IMR-90 (cell line): ENCODE measurements at regions not wholly inside any gene's neighbourhood (a gene's known extent, or its start where the extent isn't known, plus 50 kb on each side); places are given as distances from the start of the nearest gene placed in this dataset.

Source experiments
- ATAC-seq: fragments of 200-7000 bp; cut with Tn5 transposase; 2 replicates; pipeline ENCODE4 v1.9.1; 2020; ENCODE audit warnings: low read depth, mild to moderate bottlenecking, moderate library complexity
- BruUV-seq: library from RNA; stranded (reverse); fragments of 400-500 nt; replicated peaks from 2 replicates; lab custom pipeline; 2021; lab: Mats Ljungman, UMichigan
- CTCF ChIA-PET: fragments of 300-600 bp; formaldehyde crosslinking; extraction: SDS; loops from one replicate; lab custom pipeline; 2021; ENCODE audit warnings: antibody characterized with exemption; lab: Yijun Ruan, JAX
- POLR2A ChIA-PET: fragments of 300-600 bp; sonication (Branson Sonifier 250); formaldehyde crosslinking; loops from one replicate; lab custom pipeline; 2022; ENCODE audit warnings: antibody characterized with exemption; ENCODE audit not compliant: unreplicated experiment; lab: Charles Lee
- DNase-seq: peaks from one replicate; pipeline ENCODE4 v3.0.0; 2013
- H2AFZ ChIP-seq: replicated peaks from 2 replicates; pipeline ENCODE3; 2013; ENCODE audit warnings: low read length, mild to moderate bottlenecking; ENCODE audit not compliant: poor library complexity
- H2AK5ac ChIP-seq: 2 replicates; pipeline ENCODE4 v1.6.1; 2013; ENCODE audit warnings: low read depth, low read length, inconsistent platforms
- H2AK9ac ChIP-seq: replicated peaks from 2 replicates; pipeline ENCODE3; 2013; ENCODE audit warnings: mild to moderate bottlenecking, low read depth, low read length, moderate library complexity; ENCODE audit not compliant: poor library complexity
- H2BK120ac ChIP-seq: 2 replicates; pipeline ENCODE4 v1.6.1; 2013; ENCODE audit warnings: low read depth, low read length, inconsistent platforms
- H2BK15ac ChIP-seq: 3 replicates; pipeline ENCODE4 v1.6.1; 2013; ENCODE audit warnings: low read depth, low read length, inconsistent platforms
- H2BK20ac ChIP-seq: 2 replicates; pipeline ENCODE4 v1.6.1; 2013; ENCODE audit warnings: low read depth, mild to moderate bottlenecking, inconsistent platforms, low read length, moderate library complexity
- H2BK5ac ChIP-seq: 2 replicates; pipeline ENCODE4 v1.6.1; 2013; ENCODE audit warnings: mild to moderate bottlenecking, low read depth, low read length, inconsistent platforms; ENCODE audit not compliant: poor library complexity, severe bottlenecking
- H3K14ac ChIP-seq: replicated peaks from 2 replicates; pipeline ENCODE4 v1.6.1; 2013; ENCODE audit warnings: low read depth, low read length, inconsistent platforms
- H3K18ac ChIP-seq: 2 replicates; pipeline ENCODE4 v1.6.1; 2013; ENCODE audit warnings: low read depth, low read length, control low read depth
- H3K23ac ChIP-seq: 2 replicates; pipeline ENCODE4 v1.6.1; 2013; ENCODE audit warnings: low read depth, low read length, inconsistent platforms
- H3K27ac ChIP-seq: 2 replicates; pipeline ENCODE4 v1.5.1; 2013; ENCODE audit warnings: mild to moderate bottlenecking, control low read depth, low read length; ENCODE audit not compliant: insufficient read depth
- H3K27me3 ChIP-seq: 2 replicates; pipeline ENCODE4 v1.6.1; 2013; ENCODE audit warnings: low read length; ENCODE audit not compliant: control insufficient read depth, insufficient read depth
- H3K36me3 ChIP-seq: 2 replicates; pipeline ENCODE4 v1.6.1; 2013; ENCODE audit warnings: low read length, mixed read lengths; ENCODE audit not compliant: control insufficient read depth, insufficient read depth
- H3K4ac ChIP-seq: 2 replicates; pipeline ENCODE4 v1.6.1; 2013; ENCODE audit warnings: low read depth, low read length, inconsistent platforms
- H3K4me1 ChIP-seq: 2 replicates; pipeline ENCODE4 v1.6.1; 2013; ENCODE audit warnings: low read length, mixed read lengths; ENCODE audit not compliant: control insufficient read depth, insufficient read depth
- H3K4me2 ChIP-seq: 2 replicates; pipeline ENCODE4 v1.6.1; 2013; ENCODE audit warnings: low read depth, mild to moderate bottlenecking, control low read depth, low read length, moderate library complexity
- H3K4me3 ChIP-seq: 2 replicates; pipeline ENCODE4 v1.5.1; 2013; ENCODE audit warnings: low read depth, mild to moderate bottlenecking, control low read depth, low read length, moderate library complexity; ENCODE audit not compliant: insufficient read depth
- H3K56ac ChIP-seq: 2 replicates; pipeline ENCODE4 v1.6.1; 2013; ENCODE audit warnings: low read length, inconsistent platforms; ENCODE audit not compliant: insufficient read depth; ENCODE audit errors: extremely low read depth
- H3K79me1 ChIP-seq, 2 experiments: 2 replicates each; pipeline ENCODE4 v1.6.1; 2013; ENCODE audit warnings: low read length in 2 of 2, inconsistent platforms in 1 of 2, low read depth in 1 of 2
- H3K9ac ChIP-seq: 2 replicates; pipeline ENCODE4 v1.6.1; 2013; ENCODE audit warnings: low read depth, low read length, control low read depth
- H3K9me1 ChIP-seq: 2 replicates; pipeline ENCODE4 v1.6.1; 2013; ENCODE audit warnings: low read length, inconsistent platforms; ENCODE audit not compliant: insufficient read depth
- H3K9me3 ChIP-seq: 2 replicates; pipeline ENCODE4 v1.6.1; 2013; ENCODE audit warnings: low read length; ENCODE audit not compliant: control insufficient read depth, insufficient read depth
- H4K20me1 ChIP-seq: 2 replicates; pipeline ENCODE4 v1.6.1; 2013; ENCODE audit warnings: low read length, inconsistent platforms; ENCODE audit not compliant: insufficient read depth
- H4K5ac ChIP-seq: 2 replicates; pipeline ENCODE4 v1.6.1; 2013; ENCODE audit warnings: mild to moderate bottlenecking, low read depth, low read length, control low read depth
- H4K8ac ChIP-seq, 2 experiments: 2 replicates each; pipeline ENCODE4 v1.6.1; 2013; ENCODE audit warnings: low read depth in 2 of 2, low read length in 2 of 2, control low read depth in 1 of 2, inconsistent platforms in 1 of 2
- H4K91ac ChIP-seq: 2 replicates; pipeline ENCODE4 v1.6.1; 2013; ENCODE audit warnings: low read depth, low read length, inconsistent platforms; ENCODE audit not compliant: insufficient read depth
- BHLHE40 ChIP-seq: fragments of 150-350 bp; IDR thresholded peaks from 2 replicates; pipeline ENCODE4 v1.6.1; 2016; ENCODE audit warnings: mild to moderate bottlenecking, low read depth, low read length
- MAZ ChIP-seq: IDR thresholded peaks from 2 replicates; pipeline ENCODE4 v1.6.1; 2012; ENCODE audit warnings: low read depth, mild to moderate bottlenecking, low read length, improper control_type of control experiment, moderate library complexity, borderline replicate concordance
- MXI1 ChIP-seq: IDR thresholded peaks from 2 replicates; pipeline ENCODE4 v1.6.1; 2012; ENCODE audit warnings: low read depth, mild to moderate bottlenecking, low read length, moderate library complexity, borderline replicate concordance
- POLR2A ChIP-seq: IDR thresholded peaks from 2 replicates; pipeline ENCODE4 v1.6.1; 2012; ENCODE audit warnings: mild to moderate bottlenecking, low read depth, low read length
- RAD21 ChIP-seq: IDR thresholded peaks from 2 replicates; pipeline ENCODE4 v1.6.1; 2012; ENCODE audit warnings: low read length, improper control_type of control experiment
- RCOR1 ChIP-seq: IDR thresholded peaks from 2 replicates; pipeline ENCODE4 v1.6.1; 2012; ENCODE audit warnings: mild to moderate bottlenecking, low read length, improper control_type of control experiment; ENCODE audit not compliant: insufficient replicate concordance
- WGBS, 2 experiments: methylation state at CpG; one replicate each; pipeline versions ENCODE4 v1.1.5 to v1.1.7; 2013; ENCODE audit warnings: missing lambda C conversion rate in 2 of 2; ENCODE audit not compliant: insufficient read length in 1 of 2; ENCODE audit errors: extremely low coverage in 2 of 2; 5-methylcytosine and 5-hydroxymethylcytosine counted together
- dilution Hi-C: fragments of 300-500 bp; cut with HindIII; formaldehyde crosslinking; loops from one replicate; pipeline ENCODE4 v1.14.3; 2018; ENCODE audit warnings: low sequenced_read_pairs; ENCODE audit not compliant: unreplicated experiment
- in situ Hi-C: fragments of 300-500 bp; cut with MboI; formaldehyde crosslinking; loops from 3 replicates; pipeline ENCODE4 v1.14.3; 2019; ENCODE audit warnings: low sequenced_read_pairs, inconsistent platforms, mixed read lengths
- intact Hi-C: fragments of 100-400 bp; cut with micrococcal nuclease; formaldehyde crosslinking; loops from 2 replicates; pipeline ENCODE4 v1.10.0; 2022
- TF ChIP-seq, protein P1 (sequence below): conservative IDR thresholded peaks from 2 replicates; pipeline ENCODE4 v1.5.1; 2012; ENCODE audit warnings: mild to moderate bottlenecking, low read depth, low read length, improper control_type of control experiment
- TF ChIP-seq, protein P2 (sequence below): fragments of 150-350 bp; IDR thresholded peaks from 2 replicates; pipeline ENCODE4 v1.6.1; 2017; ENCODE audit warnings: mild to moderate bottlenecking, antibody characterized with exemption, low read length, low read depth

DNA sequence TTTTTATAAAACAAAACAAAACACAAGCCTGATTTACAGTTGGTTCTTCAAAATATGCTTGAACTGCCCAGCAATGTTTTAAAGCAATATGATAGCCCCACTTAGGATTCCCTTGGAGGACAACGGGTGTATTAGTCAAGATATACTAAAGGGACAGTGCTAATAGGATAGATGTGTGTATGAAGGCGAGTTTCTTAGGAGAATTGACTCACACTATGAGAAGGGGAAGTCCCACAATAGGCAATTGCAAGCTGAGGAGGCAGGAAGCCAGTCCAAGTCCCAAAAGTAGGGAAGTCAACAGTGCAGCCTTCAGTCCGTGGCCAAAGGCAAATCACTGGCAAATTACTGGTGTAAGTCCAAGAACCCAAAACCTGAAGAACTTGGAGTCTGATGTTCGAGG lies 167.9 kb downstream of the CBLN2 start:
- Histone ChIP-seq H4K20me1 (no peaks in the 10 kb centered on the region), H3K9me1 (no peaks in the 10 kb centered on the region), H3K27ac (no peak overlapping the region), H2BK15ac (no peak overlapping the region), H3K23ac (no peak overlapping the region), H3K18ac (no peak overlapping the region), H3K9me3 (peaks cover 8% of the 10 kb centered on the region), H3K4me2 (no peak overlapping the region), H3K27me3 (no peaks in the 10 kb centered on the region), H2AK5ac (no peak overlapping the region), H3K4me1 (no peaks in the 10 kb centered on the region), H2AFZ (no peak overlapping the region), H2BK20ac (no peak overlapping the region), H3K79me1 (no peaks in the 10 kb centered on the region), H4K8ac (no peak overlapping the region), H3K14ac (no peak overlapping the region), H3K9ac (no peak overlapping the region), H4K91ac (no peak overlapping the region), H2BK120ac (no peak overlapping the region), H2AK9ac (no peak overlapping the region), H4K5ac (no peak overlapping the region), H3K56ac (no peak overlapping the region), H2BK5ac (no peak overlapping the region), H3K36me3 (no peaks in the 10 kb centered on the region), H3K4me3 (no peak overlapping the region), H3K4ac (no peak overlapping the region)
- TF ChIP-seq BHLHE40, result no peak
- no peak for TF ChIP-seq RAD21
- TF ChIP-seq, protein P1, sequence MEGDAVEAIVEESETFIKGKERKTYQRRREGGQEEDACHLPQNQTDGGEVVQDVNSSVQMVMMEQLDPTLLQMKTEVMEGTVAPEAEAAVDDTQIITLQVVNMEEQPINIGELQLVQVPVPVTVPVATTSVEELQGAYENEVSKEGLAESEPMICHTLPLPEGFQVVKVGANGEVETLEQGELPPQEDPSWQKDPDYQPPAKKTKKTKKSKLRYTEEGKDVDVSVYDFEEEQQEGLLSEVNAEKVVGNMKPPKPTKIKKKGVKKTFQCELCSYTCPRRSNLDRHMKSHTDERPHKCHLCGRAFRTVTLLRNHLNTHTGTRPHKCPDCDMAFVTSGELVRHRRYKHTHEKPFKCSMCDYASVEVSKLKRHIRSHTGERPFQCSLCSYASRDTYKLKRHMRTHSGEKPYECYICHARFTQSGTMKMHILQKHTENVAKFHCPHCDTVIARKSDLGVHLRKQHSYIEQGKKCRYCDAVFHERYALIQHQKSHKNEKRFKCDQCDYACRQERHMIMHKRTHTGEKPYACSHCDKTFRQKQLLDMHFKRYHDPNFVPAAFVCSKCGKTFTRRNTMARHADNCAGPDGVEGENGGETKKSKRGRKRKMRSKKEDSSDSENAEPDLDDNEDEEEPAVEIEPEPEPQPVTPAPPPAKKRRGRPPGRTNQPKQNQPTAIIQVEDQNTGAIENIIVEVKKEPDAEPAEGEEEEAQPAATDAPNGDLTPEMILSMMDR, result no peak
- TF ChIP-seq, protein P2, sequence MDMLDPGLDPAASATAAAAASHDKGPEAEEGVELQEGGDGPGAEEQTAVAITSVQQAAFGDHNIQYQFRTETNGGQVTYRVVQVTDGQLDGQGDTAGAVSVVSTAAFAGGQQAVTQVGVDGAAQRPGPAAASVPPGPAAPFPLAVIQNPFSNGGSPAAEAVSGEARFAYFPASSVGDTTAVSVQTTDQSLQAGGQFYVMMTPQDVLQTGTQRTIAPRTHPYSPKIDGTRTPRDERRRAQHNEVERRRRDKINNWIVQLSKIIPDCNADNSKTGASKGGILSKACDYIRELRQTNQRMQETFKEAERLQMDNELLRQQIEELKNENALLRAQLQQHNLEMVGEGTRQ, result no peak
- TF ChIP-seq MXI1, result no peak
- no peak for TF ChIP-seq RCOR1
- TF ChIP-seq MAZ, result no peak
- no peak for TF ChIP-seq POLR2A
- POLR2A ChIA-PET, result interaction anchor here (0.7 kb wide), 1 partner anchor 113 kb away, joined by 5 read pairs; no protein-coding TSS in a partner anchor
- dilution Hi-C loops (no loop called here), intact Hi-C loops (no loop called here), in situ Hi-C loops (no loop called here)
- DNase-seq (no peak), ATAC-seq (no peak)
- no TSS peak for BruUV-seq
- CTCF ChIA-PET, result no interaction called here
- 28% methylated on average over 3 of the region's 4 CpGs; no CpG with 5 or more reads in 1 of the 2 experiments for WGBS, 2 experiments
